Hematopoietic multipotent progenitor cell treated with erythropoietin and hydrocortisone succinate and interleukin-3 and kit ligand, for 8 days (in vitro differentiated cells): ENCODE measurements at regions not wholly inside any gene's neighbourhood (a gene's known extent, or its start where the extent isn't known, plus 50 kb on each side); places are given as distances from the start of the nearest gene placed in this dataset.

Experiments
- DNase-seq: peaks from one replicate; pipeline ENCODE4 v3.0.0-alpha.2; 2015

DNA sequence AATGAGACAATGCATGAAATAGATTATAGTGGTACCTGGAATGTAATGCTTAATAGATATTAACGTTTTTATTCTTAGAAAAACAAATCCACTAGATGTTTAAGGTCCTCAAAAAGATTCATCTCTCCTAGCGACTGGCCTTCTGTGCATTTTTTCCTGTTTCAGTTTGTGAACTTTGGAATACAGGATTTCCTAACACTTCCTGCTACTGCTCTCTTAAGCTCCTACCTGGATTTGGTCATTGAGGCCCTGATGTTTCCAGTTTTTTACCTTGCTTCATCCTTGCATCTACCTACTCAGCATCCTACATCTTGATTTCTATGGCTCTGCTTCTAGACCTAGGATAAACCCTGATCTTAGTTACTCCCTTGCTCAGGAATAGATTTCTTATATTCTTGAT is 188.4 kb downstream of the ABCC12 start:
- DNase-seq: no peak

DNA sequence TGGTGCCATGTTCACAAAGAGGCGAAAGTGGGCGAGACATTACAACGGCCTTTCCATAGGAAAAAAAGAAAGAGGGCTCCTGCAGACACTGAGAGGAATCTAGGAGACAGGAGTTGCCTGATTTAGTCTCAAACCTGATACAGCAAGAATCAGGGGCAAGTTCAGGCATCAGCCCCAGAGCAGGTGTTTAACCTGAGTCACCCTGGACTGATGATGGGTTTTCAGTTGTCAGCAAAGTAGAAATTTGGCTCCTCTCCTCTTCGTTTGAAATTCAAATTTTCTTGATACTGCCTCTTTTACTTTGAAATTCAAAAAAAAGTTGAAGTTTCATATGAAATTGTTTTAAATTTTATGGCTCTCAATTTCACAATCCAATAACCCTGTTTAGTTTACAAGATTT is 189.5 kb downstream of the ABCC12 start:
- no peak for DNase-seq

DNA sequence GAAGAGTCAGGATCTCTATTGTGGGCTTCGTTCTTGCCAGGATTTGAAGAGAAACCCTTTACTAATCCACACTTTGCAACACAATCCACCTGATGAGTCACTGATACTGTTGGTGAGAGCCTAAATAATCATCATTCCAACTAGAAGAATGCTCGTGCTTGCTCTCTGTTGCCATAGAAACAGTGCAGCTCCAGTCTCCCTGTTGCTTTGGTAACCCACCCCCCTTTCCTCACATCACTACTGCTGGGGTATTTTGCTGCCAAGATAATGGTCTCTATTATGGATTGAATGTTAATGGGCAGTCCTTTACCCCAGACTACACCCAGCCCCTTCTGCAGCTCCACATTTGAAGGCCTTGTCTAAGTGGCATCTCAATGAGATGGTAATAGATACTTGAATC is 190.4 kb downstream of the ABCC12 start:
- no peak for DNase-seq

DNA sequence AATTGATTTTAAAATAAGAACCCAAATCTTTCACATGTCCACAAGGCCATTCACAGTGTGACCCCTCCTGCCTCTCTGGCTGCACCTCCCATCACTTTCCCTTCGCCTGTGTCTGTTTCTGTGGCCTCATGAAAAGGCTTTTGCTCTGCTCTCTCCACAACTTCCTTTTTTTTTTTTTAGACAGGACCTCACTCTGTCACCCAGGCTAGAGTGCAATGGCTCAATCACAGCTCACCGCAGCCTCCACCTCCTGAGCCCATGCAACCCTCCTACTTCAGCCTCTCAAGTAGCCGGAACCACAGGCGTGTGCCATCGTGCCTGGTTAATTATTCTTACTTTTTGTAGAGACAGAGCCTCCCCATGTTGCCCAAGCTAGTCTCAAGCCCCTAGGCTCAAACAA is 197.1 kb downstream of the ABCC12 start:
- no peak for DNase-seq

DNA sequence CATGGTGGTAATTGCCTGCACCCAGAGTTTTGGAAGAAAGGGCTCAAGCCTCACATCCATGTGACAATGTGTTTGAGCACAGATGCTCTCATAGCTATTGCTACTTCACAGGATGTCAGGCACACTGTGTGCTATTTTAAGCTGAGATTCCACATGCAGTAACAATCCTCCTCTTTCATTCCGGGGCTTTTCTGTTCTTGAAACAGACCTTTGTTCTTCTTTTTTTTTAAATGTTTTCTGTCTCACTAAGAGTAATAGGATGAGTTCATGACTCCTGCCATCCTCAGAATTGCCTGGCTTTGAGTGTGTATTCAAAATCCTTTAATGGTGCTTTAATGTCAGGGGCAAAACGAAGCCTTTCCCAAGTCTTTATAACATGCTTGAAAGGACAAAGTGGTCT is 198.9 kb downstream of the ABCC12 start:
- no peak for DNase-seq

DNA sequence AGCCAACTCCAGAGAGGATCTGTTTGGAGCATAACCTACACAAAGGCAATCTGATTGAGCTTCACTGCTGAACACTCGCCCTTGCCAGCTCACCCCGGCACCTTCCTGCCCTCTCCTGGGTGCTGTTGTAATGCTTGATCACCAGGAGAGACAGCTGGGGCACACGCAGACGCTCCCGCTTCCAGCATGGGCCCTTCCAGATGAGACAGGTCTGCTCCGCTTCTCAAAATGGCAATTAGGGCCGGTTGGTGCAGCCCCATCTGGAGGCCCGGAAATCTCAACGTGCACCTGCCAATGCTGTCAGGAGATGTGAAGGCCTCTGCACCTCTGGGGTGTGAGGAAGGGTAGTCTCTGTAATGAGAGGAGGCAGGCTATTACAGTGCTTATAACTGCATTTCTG is 206.1 kb downstream of the ABCC12 start:
- no peak for DNase-seq

DNA sequence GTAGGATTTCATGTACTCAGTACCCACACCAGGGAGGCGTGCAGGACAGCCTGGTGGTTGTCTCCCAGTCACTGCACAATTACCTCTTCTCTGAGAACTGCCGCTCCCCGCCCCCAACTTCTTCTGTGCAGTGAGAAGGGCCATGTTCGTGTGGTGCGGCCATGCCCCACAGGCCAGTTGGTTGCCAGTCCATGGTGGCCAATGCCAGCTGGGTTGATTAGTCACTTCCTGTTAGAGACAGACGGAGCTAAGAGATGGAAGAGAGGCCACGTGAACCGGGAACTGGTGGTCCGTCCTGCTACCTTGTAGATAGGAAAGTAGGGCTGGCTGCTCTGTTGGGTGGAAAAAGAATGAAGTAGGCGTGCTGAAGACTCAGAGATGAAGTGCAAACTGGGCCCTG is 206.5 kb downstream of the ABCC12 start:
- DNase-seq: no peak

DNA sequence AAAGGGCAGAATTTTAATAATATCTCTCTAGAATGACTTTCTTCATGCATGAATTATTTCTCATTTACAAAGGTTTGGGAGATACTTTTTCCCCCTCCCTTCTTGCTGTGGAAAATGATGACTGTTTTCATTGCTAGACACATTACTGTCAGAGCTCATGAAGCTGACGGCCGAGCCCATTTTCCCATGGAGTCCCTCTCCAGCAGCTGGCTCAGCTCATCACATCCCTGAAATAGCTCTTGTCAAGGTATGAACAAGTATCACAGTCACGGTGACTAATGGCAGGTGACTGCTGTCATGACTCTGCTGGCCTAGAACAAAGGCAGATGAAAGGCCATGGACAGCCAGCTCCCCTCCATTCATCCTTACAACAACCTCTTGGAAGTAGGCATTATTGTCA is 208.1 kb downstream of the ABCC12 start:
- no peak for DNase-seq

DNA sequence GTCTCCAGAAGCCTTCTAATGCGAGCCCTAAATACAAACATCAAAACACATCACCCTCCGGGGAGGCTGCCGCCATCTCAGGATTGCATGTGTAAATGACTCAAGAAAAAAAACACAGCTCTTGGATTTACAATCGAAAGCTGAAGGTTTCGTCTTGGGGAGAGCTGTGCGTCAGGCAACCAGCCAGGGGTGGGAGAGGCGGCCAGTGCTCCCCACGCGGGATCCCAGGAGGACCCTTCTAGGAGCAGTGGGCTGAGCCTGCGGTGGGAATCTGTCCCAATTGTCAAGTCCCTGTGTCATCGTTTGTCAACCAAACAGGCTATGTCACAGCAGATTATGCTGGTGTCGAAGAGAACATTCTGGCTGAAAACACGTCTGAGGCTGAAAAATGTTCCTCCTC is 209.7 kb downstream of the ABCC12 start:
- DNase-seq: no peak

DNA sequence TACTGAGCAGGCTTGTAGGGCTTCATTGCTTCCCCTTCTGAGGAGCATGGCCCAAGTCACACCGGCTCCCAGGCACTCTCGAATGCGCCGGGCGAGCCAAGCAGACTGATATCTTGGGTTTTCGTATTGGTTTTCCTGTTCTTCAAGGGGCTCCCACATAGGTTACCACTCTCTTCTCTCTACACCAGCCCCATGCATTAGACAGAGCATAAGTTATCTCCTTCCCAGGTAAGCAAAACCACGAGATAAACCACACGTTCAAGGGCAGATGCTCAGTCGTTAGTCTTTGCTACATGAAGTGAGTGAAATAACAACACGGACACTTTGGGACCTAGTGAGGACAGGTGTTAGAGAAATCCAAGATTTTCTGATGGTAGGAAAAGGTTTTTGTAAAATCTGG is 211.2 kb downstream of the ABCC12 start:
- no peak for DNase-seq

DNA sequence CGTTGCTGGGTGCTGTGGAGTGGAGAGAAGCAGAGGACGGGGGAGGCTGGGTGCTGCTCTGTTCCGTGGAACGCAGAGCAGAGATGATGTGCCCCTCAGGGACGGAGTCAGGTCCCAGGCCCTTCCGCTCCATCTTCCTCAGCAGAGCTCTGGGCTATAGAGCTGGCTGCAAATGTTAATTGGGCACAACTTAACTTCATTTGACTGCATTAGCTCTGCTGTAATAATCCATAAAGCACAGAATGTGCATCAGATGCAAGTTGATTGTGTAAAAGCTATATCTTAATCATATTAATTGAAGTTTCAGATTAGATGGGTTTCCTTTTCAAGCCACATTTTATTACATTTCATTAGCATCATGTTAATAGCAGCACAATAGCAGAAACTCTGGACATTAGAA is 212.6 kb downstream of the ABCC12 start:
- DNase-seq: no peak

DNA sequence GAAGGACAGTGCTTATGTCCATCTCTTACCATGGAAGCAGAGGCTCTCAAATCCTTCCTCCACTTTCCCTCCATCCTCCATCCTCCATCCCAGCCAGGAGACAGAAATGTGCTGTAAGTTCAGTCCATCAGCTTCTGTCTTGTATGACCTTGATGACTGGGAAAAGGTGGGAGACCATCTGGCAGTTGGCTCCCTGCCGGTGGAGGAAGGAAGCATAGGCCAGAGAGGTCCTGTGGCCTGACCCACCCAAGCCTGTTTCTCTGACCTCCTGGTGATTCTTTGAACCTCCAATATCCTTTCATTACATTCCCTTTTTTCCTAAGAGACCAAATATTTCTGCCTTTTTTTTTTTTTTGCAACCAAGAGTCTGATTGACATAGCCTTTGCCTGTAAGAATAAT is 215.3 kb downstream of the ABCC12 start:
- DNase-seq: no peak

DNA sequence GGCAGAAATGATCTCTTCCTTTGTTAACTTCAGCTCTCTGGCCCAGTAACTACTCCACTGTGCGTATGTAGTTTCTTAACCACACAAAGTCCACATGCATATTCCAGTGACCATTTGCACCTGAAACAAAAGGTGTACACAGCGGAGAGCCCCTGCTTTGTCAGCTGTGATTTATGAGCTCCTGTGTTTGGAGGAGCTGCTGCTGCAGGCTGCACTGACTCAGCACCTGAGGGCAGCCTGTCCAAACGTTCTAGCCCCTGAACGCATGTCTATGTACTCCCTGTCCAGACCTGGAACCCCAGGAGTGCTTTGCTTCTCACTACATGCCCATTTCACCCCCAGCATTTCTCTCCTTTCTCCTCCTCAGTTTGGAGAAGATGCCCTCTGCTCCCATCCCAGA is 216.1 kb downstream of the ABCC12 start:
- DNase-seq: no peak

DNA sequence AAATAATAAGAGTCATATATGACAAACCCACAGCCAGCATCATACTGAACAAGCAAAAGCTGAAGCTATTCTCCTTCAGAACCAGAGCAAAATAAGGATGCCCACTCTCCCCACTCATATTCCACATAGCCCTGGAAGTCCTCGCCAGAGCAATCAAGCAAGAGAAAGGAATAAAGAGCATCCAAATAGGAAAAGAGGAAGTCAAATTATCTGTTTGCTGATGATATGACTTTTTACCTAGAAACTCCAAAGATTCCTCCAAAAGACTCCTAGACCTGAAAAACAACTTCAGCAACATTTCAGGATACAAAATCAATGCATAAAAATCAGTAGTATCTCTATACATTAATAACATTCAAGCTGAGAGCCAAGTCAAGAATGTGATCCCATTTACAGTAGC is 217.5 kb downstream of the ABCC12 start:
- no peak for DNase-seq

DNA sequence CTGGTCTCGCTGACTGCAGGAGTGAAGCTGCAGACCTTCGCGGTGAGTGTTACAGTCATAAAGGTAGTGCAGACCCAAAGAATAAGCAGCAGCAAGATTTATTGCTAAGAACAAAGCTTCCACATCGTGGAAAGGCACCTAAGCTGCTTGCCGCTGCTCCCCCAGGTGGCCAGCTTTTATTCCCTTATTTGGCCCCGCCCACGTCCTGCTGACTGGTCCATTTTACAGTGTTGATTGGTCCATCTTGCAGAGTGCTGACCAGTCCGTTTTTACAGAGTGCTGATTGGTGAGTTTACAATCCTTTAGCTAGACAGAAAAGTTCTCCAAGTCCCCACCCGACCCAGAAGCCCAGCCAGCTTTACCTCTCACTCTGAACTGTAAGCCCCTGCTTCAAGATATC is 227.8 kb downstream of the ABCC12 start:
- no peak for DNase-seq

DNA sequence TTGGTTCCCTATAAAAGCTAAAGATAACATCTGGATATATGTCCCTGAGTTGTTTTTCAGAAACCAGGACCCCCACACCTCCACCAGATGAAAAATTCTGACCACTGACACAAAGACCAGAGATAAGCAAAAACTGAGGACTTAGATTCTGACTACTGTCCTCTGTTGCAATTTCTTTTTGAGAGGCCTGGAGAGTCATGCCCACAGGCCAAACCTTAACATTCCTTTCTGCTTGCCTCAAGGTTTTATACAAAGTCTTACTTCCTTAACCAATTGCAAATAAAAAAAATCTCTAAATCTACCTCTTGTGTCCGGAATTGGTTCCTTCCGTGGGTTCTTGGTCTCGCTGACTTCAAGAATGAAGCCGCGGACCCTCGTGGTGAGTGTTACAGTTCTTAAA is 228.5 kb downstream of the ABCC12 start:
- DNase-seq: no peak

DNA sequence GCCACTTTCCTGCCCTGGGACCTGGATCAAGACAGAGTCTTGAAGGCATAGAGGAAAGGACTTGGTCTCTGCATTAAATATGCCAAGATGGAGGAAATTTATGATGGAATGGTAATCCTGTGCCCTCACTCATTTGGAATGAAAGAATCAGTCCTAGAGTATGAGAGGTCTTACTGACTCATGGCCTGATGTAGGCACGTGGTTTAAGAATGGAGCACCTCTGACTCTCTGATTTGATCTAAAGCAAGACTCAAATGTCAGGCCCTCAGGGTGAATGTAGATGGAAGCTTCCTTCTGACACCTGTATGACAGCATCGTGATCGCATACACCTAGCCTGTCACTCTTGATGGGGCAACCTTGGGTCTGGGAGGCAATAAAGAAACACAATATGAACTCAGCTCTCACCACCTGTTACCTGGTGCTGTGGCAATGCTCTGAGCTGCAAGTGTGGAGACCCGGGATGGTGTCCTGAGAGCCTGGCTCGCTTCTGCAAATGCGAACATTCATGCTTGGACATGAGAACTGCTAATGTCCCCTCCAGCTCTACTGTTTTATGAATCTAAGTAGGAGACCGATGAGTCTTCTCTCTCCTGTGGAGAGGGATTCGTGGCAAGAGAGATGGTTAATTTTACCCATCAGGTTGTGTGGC is 229.9 kb downstream of the ABCC12 start:
- no peak for DNase-seq

DNA sequence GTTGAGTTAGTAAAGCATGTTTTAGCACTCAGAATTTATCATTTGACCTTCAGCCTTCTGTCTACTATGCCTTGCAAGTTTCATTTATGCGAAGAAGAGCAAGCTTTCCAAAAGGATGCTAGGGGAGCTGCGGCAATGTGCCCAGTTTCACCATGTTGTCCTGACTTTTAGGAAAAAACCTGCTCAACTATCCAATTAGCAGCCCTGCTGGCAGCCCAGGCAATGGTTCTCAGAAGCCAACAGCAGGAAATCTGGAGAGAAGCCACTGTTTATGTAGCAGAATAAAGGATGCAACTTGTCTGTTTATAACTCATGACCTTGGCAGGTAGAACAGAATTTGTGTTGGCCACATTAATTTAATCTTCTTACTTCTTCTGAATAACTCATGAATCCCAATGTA is 230.8 kb downstream of the ABCC12 start:
- no peak for DNase-seq

DNA sequence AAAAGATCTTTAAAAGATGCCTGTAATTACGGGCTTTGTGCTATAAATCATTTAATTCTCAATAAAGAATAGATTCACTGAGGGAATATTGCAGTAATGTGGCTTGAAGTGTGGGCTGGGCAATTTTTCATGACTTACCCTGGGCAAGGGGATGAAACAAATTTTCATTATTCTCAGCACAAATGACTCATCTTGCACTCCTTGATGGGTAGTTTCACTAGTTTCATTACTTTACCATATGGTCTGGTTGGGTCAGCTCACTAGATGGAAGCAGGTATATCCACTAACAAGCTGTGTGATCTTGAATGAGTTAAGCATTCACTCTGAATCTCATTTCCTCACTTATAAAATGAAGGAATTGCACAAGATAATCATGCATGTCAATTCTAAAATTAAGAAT is 234.3 kb downstream of the ABCC12 start:
- DNase-seq: no peak

DNA sequence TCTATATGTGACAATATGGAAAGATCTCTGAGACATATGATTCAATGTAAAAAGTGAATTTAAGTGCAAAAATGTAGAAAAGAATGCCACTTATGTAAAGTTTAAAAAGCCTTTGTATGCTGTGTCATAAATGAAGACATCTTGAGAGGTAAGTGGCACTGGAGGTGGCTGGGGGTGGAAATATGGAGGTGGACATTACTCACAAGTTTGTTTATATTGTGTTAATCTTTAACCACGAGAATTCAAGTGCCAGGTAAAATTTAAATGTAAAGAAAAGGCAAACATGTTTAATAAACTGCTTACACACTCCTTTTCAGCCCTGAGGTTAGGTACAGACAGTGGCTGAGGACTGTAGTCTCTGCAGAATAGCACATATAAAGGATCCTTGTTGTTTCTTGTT is 235.1 kb downstream of the ABCC12 start:
- no peak for DNase-seq

DNA sequence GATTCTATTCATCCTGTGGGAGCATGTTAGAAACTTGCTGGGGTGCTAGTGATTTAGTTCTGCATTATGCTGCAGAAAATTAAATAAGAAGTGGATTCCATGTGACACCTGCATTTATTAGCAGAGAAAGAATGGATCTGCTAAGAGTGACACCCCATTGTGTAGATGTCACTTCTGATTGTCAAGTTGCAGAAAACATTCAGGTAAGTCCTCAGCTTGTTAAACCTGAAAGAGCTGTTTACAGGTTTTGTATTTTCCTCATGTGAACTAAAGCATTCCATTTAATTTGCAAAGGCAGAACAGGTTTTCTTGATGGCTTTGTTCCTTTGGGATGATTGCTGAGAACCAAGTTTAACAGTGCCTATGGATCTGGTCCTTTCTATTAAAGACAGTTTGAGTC is 238.7 kb downstream of the ABCC12 start:
- no peak for DNase-seq

DNA sequence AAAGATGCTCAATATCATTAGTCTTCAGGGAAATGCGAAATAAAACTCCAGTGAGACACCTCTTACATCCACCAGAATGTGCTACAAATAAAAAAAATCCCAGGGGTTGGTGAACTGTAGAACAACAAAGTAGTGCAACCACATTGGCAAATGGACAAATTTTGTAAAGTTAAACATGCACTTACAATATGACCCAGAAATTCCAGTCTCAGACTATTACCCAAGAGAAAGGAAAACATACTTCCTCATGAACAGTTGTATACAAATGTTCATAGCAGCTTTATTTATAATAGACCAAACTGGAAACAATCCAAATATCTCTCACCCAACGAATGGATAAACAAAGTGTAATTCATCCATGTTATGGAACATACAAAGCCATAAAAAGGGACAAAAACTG is 239.5 kb downstream of the ABCC12 start:
- no peak for DNase-seq

DNA sequence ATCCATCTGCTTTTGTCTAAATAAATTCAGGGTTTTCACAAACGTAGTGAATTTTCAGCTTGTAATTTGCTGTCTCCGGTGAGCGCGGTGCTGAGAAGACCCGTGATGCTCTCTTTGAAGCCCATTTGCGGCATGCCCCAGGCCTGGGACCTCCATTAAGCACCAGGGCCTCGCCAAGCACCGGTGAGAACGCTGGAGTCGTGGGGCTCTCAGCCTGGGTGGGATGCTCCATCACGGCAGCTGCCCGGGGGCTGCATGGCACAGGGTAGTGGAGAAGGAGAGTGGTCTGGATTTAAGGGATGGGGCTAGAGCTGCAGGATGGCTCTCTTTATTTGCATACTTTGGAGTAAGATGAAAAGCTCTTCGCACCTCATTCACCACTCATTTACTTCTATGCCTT is 248.7 kb downstream of the ABCC12 start:
- no peak for DNase-seq

DNA sequence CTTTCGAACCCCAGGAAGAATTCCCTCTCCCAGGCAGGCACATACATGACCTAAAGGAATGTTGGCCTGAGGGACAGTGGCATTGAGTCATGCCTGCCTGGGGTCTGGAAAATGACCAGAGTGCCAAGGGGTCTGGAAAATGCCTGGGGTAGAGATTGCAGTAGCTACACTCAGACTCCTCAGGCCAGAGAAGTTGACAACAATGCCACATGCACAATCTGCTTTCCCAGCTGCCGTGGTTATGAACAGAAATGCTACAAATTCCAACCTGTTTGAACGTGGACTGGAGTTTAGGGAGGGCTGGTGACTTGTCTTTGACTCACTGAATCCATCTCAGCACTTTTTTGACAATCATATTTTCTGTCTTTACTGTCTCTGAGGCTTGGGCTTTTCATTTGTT is 250.0 kb downstream of the ABCC12 start:
- no peak for DNase-seq

DNA sequence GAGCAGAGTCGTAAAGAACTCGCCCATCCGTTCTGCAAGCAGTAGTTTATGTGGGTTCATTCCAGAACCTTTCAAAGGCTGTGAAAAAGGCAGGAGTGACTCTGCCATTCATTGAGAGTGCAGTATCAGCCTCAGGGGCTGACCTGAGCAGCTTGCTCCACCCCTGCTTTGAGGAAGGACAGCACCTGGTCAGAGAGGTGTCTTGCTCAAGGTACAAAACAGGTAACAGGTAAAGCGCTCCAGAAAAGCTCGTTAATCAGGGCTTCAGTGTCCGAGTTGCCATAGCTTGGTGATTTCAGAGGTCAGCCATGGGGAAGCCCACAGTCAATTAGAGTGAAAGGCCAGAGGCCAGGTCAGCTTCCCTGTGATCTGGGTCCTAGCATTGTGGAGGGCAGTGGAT is 251.1 kb downstream of the ABCC12 start:
- no peak for DNase-seq

DNA sequence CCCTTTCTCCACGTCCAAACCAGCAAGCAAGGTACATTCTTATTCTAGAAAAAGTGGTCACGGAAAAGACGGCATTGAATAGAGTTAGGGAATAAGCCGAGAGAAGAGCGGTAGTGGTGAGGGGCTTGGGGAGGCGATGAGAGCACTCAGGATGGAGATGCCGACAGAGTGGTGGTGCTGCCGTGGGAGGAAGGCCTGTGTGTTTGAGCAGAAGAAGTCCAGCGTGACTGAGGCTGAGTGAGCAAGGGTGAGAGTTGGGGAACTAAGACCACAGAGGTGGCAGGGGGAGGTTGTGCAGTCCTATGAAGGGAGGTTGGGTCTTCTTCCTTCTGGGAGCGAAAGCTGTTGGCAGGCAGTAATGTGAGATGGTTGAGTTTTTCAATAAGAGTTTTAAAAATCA is 252.3 kb downstream of the ABCC12 start:
- DNase-seq: no peak
